GM23338 (cell line): ENCODE measurements at regions not wholly inside any gene's neighbourhood (a gene's known extent, or its start where the extent isn't known, plus 50 kb on each side); places are given as distances from the start of the nearest gene placed in this dataset.

ENCODE experiments used
- ATAC-seq: fragments of 200-7000 bp; cut with Tn5 transposase; 3 replicates; pipeline ENCODE4 v1.9.1; 2020
- DNase-seq: peaks from one replicate; pipeline ENCODE4 v3.0.0-alpha.2; 2015; ENCODE audit warnings: low spot score
- H2AFZ ChIP-seq: fragments of 200-600 bp; sonication (generic); 2 replicates; pipeline ENCODE4 v1.8.0; 2016; ENCODE audit warnings: antibody characterized with exemption, mild to moderate bottlenecking, moderate library complexity
- H3F3A ChIP-seq: fragments of 200-600 bp; sonication (generic); replicated peaks from 2 replicates; pipeline ENCODE4 v1.8.0; 2017; ENCODE audit warnings: antibody characterized with exemption, mixed run types, low read depth
- H3K27ac ChIP-seq: fragments of 200-600 bp; sonication (generic); 2 replicates; pipeline ENCODE4 v1.6.1; 2016; ENCODE audit warnings: low read depth
- H3K27me3 ChIP-seq: fragments of 200-600 bp; sonication (generic); 2 replicates; pipeline ENCODE4 v1.8.0; 2016; ENCODE audit warnings: mild to moderate bottlenecking, mixed run types, moderate library complexity; ENCODE audit not compliant: insufficient read depth
- H3K36me3 ChIP-seq: fragments of 200-600 bp; sonication (generic); 2 replicates; pipeline ENCODE4 v1.8.0; 2016; ENCODE audit warnings: mild to moderate bottlenecking; ENCODE audit not compliant: insufficient read depth
- H3K4me1 ChIP-seq: fragments of 200-600 bp; sonication (generic); 2 replicates; pipeline ENCODE4 v1.8.0; 2016; ENCODE audit warnings: mild to moderate bottlenecking, moderate library complexity; ENCODE audit not compliant: insufficient read depth
- H3K4me2 ChIP-seq: fragments of 200-600 bp; sonication (generic); 2 replicates; pipeline ENCODE4 v1.7.1; 2017; ENCODE audit warnings: mixed run types
- H3K4me3 ChIP-seq: fragments of 200-600 bp; sonication (generic); 2 replicates; pipeline ENCODE4 v1.6.1; 2016; ENCODE audit warnings: mixed run types
- H3K79me2 ChIP-seq: fragments of 200-600 bp; sonication (generic); replicated peaks from 2 replicates; pipeline ENCODE4 v1.8.0; 2017; ENCODE audit warnings: mild to moderate bottlenecking; ENCODE audit not compliant: insufficient read depth
- H3K9me2 ChIP-seq: fragments of 200-600 bp; sonication (generic); 2 replicates; pipeline ENCODE4 v1.8.0; 2017; ENCODE audit not compliant: insufficient read depth
- H4K20me1 ChIP-seq: fragments of 200-600 bp; sonication (generic); replicated peaks from 2 replicates; pipeline ENCODE4 v1.8.0; 2017; ENCODE audit warnings: mild to moderate bottlenecking; ENCODE audit not compliant: insufficient read depth
- H3K27ac Mint-ChIP-seq: 2 replicates; pipeline ENCODE4 v1.8.0; 2020; ENCODE audit warnings: inconsistent platforms, mild to moderate bottlenecking, moderate library complexity, mixed read lengths
- H3K27me3 Mint-ChIP-seq: 3 replicates; pipeline ENCODE4 v1.8.0; 2022; ENCODE audit warnings: low read depth, mild to moderate bottlenecking, moderate library complexity, mixed read lengths, inconsistent platforms; ENCODE audit not compliant: insufficient read depth, poor library complexity
- H3K36me3 Mint-ChIP-seq: 3 replicates; pipeline ENCODE4 v1.8.0; 2021; ENCODE audit warnings: low read depth, mild to moderate bottlenecking, inconsistent platforms, moderate library complexity, mixed read lengths
- H3K4me1 Mint-ChIP-seq: 3 replicates; pipeline ENCODE4 v1.8.0; 2020; ENCODE audit warnings: mild to moderate bottlenecking, inconsistent platforms, mixed read lengths
- H3K4me3 Mint-ChIP-seq: 3 replicates; pipeline ENCODE4 v1.8.0; 2021; ENCODE audit warnings: moderate library complexity, mild to moderate bottlenecking, inconsistent platforms, mixed read lengths
- H3K9me3 Mint-ChIP-seq: 3 replicates; pipeline ENCODE4 v1.8.0; 2020; ENCODE audit warnings: moderate library complexity, mild to moderate bottlenecking, inconsistent platforms, mixed read lengths
- CREB1 ChIP-seq: fragments of 250-450 bp; sonication (Bioruptor Pico); IDR thresholded peaks from 2 replicates; pipeline ENCODE4 v1.5.0; 2020; ENCODE audit warnings: low read depth, mild to moderate bottlenecking, moderate library complexity
- CTCF ChIP-seq, 2 experiments: fragments of 200-600 bp in 1 of 2; sonication (generic) in 1 of 2; conservative IDR thresholded peaks; 2 replicates each; pipeline versions ENCODE4 v1.5.1 to v1.6.1; 2016 to 2017; ENCODE audit warnings: antibody characterized with exemption in 2 of 2, low read depth in 2 of 2, mild to moderate bottlenecking in 2 of 2, moderate library complexity in 1 of 2
- ETS1 ChIP-seq: IDR thresholded peaks from 2 replicates; pipeline ENCODE4 v1.6.1; 2016; ENCODE audit warnings: antibody characterized with exemption
- EZH2 ChIP-seq: fragments of 200-600 bp; sonication (generic); IDR thresholded peaks from one replicate; pipeline ENCODE4 v1.8.0; 2017; ENCODE audit warnings: antibody characterized with exemption, mild to moderate bottlenecking, low read depth; ENCODE audit not compliant: unreplicated experiment
- EZH2phosphoT487 ChIP-seq: fragments of 200-600 bp; sonication (generic); IDR thresholded peaks from one replicate; pipeline ENCODE4 v1.8.1; 2018; ENCODE audit warnings: antibody characterized with exemption; ENCODE audit not compliant: unreplicated experiment
- JUNB ChIP-seq: IDR thresholded peaks from one replicate; pipeline ENCODE4 v1.6.1; 2016; ENCODE audit warnings: antibody characterized with exemption; ENCODE audit not compliant: unreplicated experiment
- NANOG ChIP-seq: IDR thresholded peaks from 2 replicates; pipeline ENCODE4 v1.6.1; 2016; ENCODE audit warnings: antibody characterized with exemption, borderline replicate concordance
- POLR2AphosphoS5 ChIP-seq: IDR thresholded peaks from 2 replicates; pipeline ENCODE4 v1.6.1; 2016; ENCODE audit warnings: antibody characterized with exemption, low read depth
- STAT1 ChIP-seq: IDR thresholded peaks from one replicate; pipeline ENCODE4 v1.6.1; 2016; ENCODE audit warnings: antibody characterized with exemption; ENCODE audit not compliant: unreplicated experiment
- ZNF114 ChIP-seq: fragments of 250-450 bp; sonication (Bioruptor Pico); IDR thresholded peaks from 2 replicates; pipeline ENCODE4 v1.5.0; 2020; ENCODE audit warnings: mild to moderate bottlenecking, moderate library complexity
- ZNF331 ChIP-seq: fragments of 250-450 bp; sonication (Bioruptor Pico); IDR thresholded peaks from 2 replicates; pipeline ENCODE4 v1.5.0; 2020; ENCODE audit warnings: low read depth, mild to moderate bottlenecking, moderate library complexity
- ZNF462 ChIP-seq: fragments of 250-450 bp; sonication (Bioruptor Pico); IDR thresholded peaks from 2 replicates; pipeline ENCODE4 v1.5.0; 2020; ENCODE audit warnings: mild to moderate bottlenecking, moderate library complexity
- TF ChIP-seq, protein P1 (sequence below): IDR thresholded peaks from one replicate; pipeline ENCODE4 v1.6.1; 2018; ENCODE audit warnings: antibody characterized with exemption; ENCODE audit not compliant: unreplicated experiment

GRCh38 chr18:1463981-1464380, 559.3 kb downstream of the ADCYAP1 start:
- Histone ChIP-seq H3K79me2 (no peaks in the 10 kb centered on the region), H3K9me2 (no peaks in the 10 kb centered on the region), H3K4me2 (no peak overlapping the region), H3F3A (no peaks in the 10 kb centered on the region), H3K27me3 (no peaks in the 10 kb centered on the region), H3K4me1 (no peaks in the 10 kb centered on the region), H3K36me3 (no peaks in the 10 kb centered on the region), H2AFZ (no peak overlapping the region), H3K4me3 (no peak overlapping the region), H3K27ac (no peak overlapping the region), H4K20me1 (no peaks in the 10 kb centered on the region)
- no peak for ATAC-seq
- Mint-ChIP-seq H3K36me3 (no peaks in the 10 kb centered on the region), H3K9me3 (no peaks in the 10 kb centered on the region), H3K4me1 (no peaks in the 10 kb centered on the region), H3K27ac (no peak overlapping the region), H3K27me3 (no peaks in the 10 kb centered on the region), H3K4me3 (no peak overlapping the region)
- DNase-seq: no peak
- TF ChIP-seq CTCF (conservative IDR thresholded peaks at IDR 0.05; ENCODE audit: low read depth in 2 of 2) (no peak), ZNF114 (CRISPR knock-in tag) (no peak), ETS1 (no peak), CREB1 (CRISPR knock-in tag) (no peak), ZNF462 (CRISPR knock-in tag) (no peak), EZH2 (no peak), NANOG (no peak), ZNF331 (CRISPR knock-in tag) (no peak), POLR2AphosphoS5 (no peak), EZH2phosphoT487 (no peak), JUNB (no peak), STAT1 (no peak)
- TF ChIP-seq, protein P1, sequence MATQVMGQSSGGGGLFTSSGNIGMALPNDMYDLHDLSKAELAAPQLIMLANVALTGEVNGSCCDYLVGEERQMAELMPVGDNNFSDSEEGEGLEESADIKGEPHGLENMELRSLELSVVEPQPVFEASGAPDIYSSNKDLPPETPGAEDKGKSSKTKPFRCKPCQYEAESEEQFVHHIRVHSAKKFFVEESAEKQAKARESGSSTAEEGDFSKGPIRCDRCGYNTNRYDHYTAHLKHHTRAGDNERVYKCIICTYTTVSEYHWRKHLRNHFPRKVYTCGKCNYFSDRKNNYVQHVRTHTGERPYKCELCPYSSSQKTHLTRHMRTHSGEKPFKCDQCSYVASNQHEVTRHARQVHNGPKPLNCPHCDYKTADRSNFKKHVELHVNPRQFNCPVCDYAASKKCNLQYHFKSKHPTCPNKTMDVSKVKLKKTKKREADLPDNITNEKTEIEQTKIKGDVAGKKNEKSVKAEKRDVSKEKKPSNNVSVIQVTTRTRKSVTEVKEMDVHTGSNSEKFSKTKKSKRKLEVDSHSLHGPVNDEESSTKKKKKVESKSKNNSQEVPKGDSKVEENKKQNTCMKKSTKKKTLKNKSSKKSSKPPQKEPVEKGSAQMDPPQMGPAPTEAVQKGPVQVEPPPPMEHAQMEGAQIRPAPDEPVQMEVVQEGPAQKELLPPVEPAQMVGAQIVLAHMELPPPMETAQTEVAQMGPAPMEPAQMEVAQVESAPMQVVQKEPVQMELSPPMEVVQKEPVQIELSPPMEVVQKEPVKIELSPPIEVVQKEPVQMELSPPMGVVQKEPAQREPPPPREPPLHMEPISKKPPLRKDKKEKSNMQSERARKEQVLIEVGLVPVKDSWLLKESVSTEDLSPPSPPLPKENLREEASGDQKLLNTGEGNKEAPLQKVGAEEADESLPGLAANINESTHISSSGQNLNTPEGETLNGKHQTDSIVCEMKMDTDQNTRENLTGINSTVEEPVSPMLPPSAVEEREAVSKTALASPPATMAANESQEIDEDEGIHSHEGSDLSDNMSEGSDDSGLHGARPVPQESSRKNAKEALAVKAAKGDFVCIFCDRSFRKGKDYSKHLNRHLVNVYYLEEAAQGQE: no peak
